Activated CD4-positive, alpha-beta T cell treated with anti-CD3 and anti-CD28 coated beads for 4 hours (primary cell): ENCODE measurements at regions not wholly inside any gene's neighbourhood (a gene's known extent, or its start where the extent isn't known, plus 50 kb on each side); places are given as distances from the start of the nearest gene placed in this dataset.
"Not testable (repeated sequence)": the region's sequence is repeated elsewhere in the genome, so short reads cannot be mapped to it uniquely, and the experiment has no call there.

ENCODE experiments used
- DNase-seq, 2 donors: peaks; one replicate each; pipeline ENCODE4 v3.0.0-alpha.2; 2020

DNA sequence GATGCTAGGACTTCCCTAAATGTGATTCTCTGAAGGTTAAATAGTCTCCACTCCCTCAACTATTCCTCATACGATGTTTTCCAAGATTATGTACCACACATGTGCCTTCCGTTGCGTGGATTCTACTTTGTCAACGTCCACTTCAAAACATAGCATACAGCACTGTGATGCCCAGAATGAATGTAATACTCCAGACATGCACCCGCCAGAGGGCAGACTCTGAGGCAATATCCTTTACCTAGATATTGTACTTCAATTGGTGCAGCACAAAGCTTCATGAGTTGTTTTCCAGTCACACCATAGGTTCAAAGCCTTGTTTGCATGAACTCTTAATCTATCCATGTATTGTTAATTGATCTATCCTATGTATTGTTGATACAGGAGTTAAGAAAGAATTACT is 201.0 kb upstream of the NABP1 start:
- no peak for DNase-seq

GRCh38 chr2:191478799-191479679 is 198.9 kb upstream of the NABP1 start:
- DNase-seq, result no peak

- DNase-seq, result no peak
Measured at GRCh38 chr2:191479680-191480023, 198.3 kb upstream of the NABP1 start.

DNA sequence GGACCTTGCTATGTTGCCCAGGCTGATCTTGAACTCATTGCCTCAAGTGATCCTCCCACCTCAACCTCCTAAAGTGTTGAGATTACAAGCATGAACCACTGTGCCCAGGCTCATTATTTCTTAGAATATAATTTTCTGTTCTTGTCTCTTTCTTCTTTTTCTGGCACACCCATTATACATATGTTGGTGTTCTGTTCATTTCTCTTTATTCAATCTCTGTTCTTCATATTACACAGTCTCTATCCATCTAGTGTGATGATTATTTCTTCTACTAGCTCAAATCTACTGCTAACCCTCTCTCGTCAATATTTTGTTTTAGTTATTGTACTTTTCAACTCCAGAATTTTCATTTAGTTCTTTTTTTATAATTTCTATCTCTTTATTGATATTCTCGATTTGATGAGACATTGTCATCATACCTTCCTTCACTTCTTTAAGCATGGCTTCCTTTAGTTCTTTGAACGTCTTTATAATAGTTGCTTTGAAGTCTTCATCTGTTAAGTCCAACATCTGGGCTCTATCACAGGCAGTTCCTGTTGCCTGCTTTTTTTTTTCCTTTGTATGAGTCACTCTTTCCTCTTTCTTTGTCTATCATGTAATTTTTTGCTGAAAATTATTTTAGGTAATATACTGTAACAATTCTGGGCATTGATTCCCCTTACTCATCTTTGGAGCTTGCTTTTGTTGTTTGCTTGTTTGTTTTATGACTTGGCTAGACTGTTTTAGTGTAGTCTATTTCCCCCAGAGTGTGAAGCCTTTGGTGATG is 196.4 kb upstream of the NABP1 start:
- DNase-seq, result no peak

- no peak for DNase-seq
Measured at GRCh38 chr2:191483117-191483516, 194.8 kb upstream of the NABP1 start.

DNA sequence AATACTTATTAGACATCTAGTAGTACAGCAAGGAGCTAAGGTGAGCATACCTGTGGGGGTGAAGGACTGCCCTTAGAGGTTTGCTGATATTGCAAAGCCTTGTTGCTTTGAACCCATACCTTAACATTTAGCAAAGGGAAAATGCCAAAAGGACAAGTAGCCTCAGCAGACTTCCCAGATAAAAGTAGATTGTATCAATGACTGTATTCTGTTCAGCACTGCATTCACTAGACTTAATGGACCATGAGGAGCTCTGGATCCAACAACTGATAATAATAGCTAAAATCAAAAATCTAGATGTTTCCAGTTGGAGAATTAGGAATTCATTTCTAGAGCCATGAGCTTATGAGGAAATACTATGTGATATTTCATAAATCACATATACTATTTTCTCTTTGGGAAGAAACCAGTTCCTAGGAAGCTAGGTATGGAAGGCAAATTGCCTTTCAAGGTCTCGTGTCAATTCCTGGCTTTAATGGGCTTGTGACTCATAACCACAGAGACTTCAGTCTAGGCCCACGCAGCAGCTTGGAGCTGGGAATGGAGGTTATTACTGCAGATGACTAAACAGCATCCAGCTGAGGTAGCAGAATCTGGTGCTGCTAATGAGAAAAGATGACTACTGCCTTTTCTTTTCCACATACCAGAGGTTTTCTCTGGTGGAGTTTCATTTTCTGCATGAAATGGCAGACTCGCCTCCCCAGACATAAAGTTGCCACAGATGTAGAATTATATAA is 191.2 kb upstream of the NABP1 start:
- no peak for DNase-seq

DNA sequence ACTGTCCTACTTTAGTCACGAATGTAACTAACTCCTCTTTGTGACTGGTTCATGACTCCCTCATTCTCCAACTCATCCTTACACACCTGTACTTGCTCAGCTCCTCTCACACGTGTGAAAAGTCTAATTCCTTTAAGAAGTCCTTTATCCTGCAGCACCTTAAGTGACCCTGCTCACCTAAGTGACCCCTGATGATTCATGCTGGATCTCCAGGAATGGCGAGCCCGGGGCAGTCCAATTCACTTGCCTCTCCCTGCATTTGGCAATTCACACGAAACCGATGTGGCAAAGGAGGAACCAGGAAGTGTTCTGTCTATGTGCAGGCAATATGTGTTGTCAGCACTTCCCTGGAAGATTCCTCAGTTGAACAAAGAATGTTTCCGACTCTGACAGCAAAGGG is 189.8 kb upstream of the NABP1 start:
- no peak for DNase-seq

GRCh38 chr2:191489177-191489576 is 188.8 kb upstream of the NABP1 start:
- no peak for DNase-seq

GRCh38 chr2:191496838-191497237 is 181.1 kb upstream of the NABP1 start:
- DNase-seq, result no peak

DNA sequence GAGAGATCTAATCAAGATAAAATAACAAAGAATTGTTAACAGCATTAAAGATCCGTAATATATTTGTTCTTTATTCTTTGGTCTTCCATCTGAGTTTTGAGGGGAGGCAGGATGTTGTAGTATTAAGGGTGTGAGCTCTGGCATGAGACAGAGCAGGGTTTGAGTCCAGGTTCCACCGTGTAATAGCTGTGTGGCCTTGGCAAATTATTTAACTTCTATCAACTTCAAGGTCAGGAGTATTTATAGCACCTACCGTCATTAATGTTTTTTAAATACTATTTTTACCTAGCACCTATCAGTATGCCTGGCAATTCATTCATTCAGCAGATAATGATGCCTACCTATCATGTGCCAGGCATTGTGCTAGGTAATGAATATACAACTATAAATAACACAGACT is 180.1 kb upstream of the NABP1 start:
- no peak for DNase-seq

- DNase-seq, result no peak
Measured at GRCh38 chr2:191499050-191499449, 178.9 kb upstream of the NABP1 start.

DNA sequence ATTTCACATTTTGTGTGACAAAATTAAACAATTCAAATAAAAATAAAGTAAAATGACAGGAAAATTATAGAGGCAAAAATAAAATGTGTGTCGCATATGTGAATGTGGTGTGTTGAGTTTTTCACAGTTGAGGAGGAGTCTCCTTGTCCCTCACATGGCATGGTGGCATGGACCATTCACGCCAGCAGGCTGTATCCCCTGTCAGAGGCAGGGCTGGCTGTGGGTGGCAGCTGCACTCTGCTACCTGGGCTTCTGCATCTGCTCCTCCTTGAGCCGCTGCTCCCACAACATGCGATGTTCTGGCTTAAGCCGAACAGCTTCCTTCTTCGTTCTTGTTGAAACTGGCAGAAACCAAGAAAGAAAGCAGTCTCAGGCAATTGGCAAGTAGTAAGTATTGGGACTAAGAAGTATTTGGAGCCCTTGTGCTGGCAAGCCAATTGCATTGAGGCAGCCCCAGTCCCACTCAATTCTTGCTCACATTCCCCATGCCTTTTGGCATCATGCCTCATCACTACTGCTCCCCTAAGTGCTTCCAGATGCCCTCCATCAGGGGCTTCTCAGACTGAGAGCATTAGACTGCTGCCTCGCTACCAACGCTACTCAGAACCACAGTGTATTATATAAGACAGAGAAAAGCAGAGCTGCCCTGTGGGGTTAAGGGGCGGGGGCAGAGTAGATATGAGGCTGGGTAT is 177.9 kb upstream of the NABP1 start:
- DNase-seq, result no peak

- no peak for DNase-seq
Measured at GRCh38 chr2:191500566-191500883, 177.4 kb upstream of the NABP1 start.

- no peak for DNase-seq
Measured at GRCh38 chr2:191500884-191501560, 176.9 kb upstream of the NABP1 start.

GRCh38 chr2:191501561-191502168 is 176.3 kb upstream of the NABP1 start:
- DNase-seq, result no peak

- DNase-seq, result no peak
Measured at GRCh38 chr2:191506515-191506914, 171.4 kb upstream of the NABP1 start.

GRCh38 chr2:191507252-191507853 is 170.6 kb upstream of the NABP1 start:
- not testable (repeated sequence) for DNase-seq

DNA sequence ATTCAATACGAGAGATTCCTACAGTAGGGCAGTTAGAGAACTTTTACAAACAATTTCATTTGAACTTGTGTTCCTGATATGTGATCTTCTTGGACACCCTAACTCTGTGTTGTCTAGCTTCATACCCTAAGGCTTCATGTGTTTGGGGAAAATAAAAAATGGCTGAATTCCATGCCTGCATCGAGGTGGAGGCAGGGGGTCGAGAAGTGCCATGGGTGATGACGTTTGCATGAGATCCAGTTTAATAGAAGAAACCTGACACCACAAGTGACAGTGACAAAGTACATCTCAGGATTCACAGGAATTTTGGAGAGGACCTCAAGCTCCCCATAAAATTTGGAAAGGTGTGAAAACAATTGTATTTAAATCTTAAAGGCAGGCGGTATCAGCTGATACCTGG is 169.2 kb upstream of the NABP1 start:
- DNase-seq, result no peak

- no peak for DNase-seq
Measured at GRCh38 chr2:191512216-191512835, 165.6 kb upstream of the NABP1 start.

GRCh38 chr2:191512874-191513273 is 165.1 kb upstream of the NABP1 start:
- DNase-seq, result no peak

DNA sequence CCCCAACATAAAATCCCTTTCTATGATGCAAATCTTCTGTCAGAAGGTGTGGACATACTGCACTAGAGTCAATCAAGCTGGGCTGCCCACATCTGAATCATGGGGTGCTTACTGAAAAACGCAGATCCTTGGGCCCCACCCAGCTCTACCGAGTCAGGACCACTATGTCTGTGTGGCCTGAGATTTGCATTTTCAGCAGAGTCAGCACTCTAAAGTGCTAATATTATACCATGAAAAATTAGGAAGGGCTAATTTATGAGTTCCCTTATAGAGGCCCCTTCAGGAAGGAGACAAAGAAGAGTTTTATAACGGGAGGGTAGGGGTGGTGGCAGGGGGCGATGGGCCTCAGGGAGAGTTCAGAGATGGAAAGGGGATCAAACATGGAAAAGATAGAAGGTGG is 163.3 kb upstream of the NABP1 start:
- DNase-seq, result no peak
